ENCODE measurements at regions not wholly inside any gene's neighbourhood (a gene's known extent, or its start where the extent isn't known, plus 50 kb on each side); places are given as distances from the start of the nearest gene placed in this dataset.

DNA sequence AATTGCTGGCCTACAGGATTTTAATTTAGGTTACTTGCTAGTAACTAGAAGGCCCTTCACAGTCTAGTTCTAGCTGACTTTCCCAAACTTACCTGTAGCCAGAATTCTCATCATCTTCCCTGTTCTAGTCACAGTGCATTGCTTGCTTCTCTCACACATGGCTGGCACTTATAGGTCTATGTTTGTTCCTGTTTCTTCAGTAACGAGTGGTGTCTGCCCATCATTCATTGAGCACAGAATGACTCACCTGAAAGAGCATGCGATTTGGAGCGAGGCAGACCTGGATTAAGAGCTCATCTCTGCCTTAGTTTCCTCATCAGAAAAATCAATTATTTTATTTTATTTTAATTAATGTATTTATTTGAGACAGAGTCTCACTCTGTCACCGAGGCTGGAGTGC lies 201.7 kb upstream of the ANK2 start:
- no peak for DNase-seq (ENCODE audit: low read depth, low spot score)

GRCh38 chr4:112848911-112849310 lies 200.5 kb upstream of the ANK2 start:
- DNase-seq (ENCODE audit: low read depth, low spot score): no peak

- no peak for DNase-seq (ENCODE audit: low read depth, low spot score)
Measured at GRCh38 chr4:112852601-112853000, 196.9 kb upstream of the ANK2 start.

DNA sequence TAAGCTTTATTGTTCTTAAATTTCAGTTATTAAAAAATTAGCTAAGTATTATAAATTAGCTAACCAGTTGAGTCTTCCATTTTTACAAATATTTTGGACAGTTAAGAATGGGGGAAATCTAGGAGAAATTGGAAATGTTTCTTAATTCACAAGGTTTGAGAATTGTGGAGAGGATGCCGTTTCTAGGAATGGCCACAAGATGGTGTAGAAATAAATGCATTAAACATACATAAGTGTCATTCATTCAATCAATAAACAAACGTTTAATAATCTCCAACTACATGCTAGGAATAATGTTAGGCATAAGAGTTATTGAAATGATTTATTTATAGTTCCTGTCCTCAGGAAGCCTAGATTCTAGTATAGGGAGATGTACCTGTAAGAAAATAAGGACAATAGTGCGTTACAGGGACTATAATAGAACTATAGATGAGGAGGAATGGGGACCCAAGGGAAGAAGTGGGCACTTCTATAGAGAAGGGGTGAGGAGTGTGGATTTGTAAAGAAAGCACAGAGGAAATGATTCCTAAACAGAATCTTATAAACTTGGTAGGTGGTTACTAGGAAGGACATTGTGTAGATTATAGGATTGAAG lies 195.7 kb upstream of the ANK2 start:
- DNase-seq (ENCODE audit: low read depth, low spot score): no peak

DNA sequence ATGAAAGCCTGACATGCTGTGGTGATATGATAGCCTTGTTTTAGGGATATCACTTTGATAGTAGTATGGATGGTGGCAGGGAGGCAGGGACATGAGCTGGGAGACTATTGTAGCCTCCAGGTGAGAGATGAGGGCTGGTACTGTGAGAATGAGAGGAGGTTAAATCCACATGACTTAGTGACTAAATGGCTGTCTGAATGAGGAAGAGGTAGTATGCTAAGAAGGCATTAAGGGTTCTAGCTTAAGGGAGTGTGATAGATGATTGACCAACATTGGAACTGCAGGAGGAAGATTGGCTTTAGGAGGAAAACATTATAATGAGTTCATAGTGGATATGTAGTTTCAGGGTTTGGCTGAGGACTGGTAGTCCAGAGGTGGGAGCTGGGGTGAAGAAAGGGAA lies 195.0 kb upstream of the ANK2 start:
- no peak for DNase-seq (ENCODE audit: low read depth, low spot score)

- DNase-seq (ENCODE audit: low read depth, low spot score): no peak
Measured at GRCh38 chr4:112855058-112855457, 194.4 kb upstream of the ANK2 start.

GRCh38 chr4:112857461-112857860 lies 192.0 kb upstream of the ANK2 start:
- no peak for DNase-seq (ENCODE audit: low read depth, low spot score)

DNA sequence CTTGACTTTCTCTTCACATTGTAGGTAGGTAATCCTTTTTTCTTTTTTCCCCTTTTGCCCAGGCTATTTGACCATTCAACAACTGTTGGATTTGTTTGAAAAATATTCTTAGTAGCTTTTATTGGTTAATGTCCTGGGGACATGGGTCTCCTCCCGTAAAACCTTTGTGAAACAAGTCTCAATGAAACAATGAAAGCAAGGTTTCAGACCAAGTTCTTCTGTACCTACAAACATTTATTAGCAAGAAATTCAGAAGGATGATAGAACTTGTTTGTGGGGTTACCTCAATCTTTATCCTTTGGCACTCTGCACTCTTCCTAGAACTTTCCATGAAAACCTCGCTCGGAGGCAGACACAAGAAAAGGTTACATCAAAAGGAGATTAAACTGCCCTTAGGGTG lies 190.7 kb upstream of the ANK2 start:
- DNase-seq (ENCODE audit: low read depth, low spot score): no peak

- no peak for DNase-seq (ENCODE audit: low read depth, low spot score)
Measured at GRCh38 chr4:112859456-112860184, 189.8 kb upstream of the ANK2 start.

GRCh38 chr4:112860830-112861690 lies 188.4 kb upstream of the ANK2 start:
- DNase-seq (ENCODE audit: low read depth, low spot score): no peak

DNA sequence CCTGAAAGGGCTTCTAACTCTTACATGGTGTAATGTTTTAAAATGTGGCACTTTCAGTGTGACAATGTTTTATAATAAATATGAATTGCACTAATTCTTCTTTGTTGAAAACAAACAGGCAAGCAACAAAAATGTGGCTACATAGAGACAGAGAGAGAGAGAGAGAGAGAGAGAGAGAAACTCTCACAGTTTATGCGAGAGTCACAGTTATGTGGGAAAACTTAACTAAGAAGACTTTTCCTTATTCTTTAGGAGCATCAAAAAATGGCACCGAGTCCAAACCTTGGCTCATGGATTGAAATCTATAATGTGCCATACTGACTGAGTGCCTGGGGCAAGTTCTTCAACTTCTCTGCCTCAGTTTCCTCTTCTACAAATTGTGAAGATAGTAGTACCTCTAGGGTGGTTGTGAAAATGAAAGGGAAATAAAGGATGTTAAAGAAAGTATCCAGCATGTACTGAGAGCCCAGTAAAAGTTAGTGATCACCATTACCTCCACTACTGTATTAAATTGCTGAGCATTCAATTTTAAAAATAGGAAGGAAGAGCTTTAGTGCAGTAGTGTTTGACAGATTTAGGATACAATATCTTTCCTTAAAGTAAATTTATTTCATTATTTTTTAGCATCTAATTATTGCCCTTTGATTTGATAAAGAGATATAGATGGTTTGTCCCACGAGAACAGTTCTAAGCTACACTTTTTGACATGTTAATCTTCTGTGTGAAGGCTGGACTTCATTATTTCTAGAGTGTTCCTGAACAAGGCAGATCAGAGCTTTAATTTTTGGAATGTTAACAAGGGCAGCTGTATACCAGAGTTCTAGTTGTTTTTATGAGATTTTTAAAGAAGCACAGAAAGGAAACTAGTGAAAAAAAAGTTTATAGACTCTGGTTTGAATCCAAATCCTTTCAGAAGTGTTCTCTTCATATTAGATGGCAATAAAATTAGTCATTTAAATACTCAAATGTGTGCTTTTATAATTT lies 187.5 kb upstream of the ANK2 start:
- DNase-seq (ENCODE audit: low read depth, low spot score): no peak

- DNase-seq (ENCODE audit: low read depth, low spot score): no peak
Measured at GRCh38 chr4:112865443-112865842, 184.0 kb upstream of the ANK2 start.

DNA sequence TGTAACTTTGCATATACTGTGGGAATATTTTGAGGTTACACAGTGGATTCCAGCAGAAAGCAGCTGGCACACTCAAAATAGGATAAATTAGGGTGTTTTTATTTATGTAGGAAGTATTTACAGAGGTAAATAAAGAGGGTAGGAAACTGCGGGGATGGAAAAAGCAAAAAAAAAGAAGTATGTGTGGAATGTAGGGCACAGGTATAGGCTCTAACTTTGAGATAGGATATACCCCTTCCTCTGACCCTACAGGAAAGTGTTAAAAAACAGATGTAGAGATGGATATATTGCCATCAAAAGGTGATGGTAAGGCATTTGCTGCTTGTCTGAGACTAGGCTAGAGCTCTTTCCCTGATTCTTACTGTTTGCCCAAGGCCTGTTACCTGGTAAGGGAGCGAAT lies 173.1 kb upstream of the ANK2 start:
- DNase-seq (ENCODE audit: low read depth, low spot score): no peak

DNA sequence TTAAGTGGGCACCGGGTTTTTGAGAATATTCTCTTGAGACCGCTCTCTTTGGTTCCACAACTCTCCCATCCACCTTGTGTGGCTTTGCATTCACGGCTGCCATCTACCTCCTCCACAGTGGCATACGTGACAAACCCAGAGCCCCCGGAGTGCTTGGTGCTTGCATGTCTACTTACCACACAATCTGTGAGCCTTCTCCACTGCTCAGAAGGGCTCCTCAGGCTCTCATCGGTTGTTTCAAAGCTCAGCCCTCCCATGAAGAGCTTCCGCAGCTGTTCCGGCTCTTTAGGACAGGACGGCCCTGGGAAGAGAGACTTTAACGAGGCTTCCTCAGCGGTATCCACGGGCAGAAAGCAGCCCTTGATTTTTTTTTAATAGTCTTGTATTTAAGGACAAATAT lies 167.6 kb upstream of the ANK2 start:
- no peak for DNase-seq (ENCODE audit: low read depth, low spot score)

DNA sequence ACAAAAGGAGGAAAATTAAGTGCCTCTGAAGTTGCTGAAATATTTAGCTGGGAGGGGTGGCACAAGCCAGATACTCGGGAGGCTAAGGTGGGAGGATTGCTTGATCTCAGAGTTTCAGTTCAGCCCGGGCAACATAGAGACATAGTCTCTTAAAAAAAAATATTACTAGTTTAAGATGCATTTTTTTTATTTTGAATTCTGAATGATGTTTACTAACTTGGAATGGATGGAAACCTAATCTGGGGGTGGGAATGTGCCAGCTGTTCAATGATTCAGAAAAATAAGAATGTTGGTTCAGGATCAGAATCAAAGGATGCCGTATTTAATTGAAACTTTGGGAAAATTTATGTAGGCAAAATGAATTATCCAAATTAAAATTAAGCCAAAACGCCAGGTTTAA lies 167.2 kb upstream of the ANK2 start:
- DNase-seq (ENCODE audit: low read depth, low spot score): no peak

GRCh38 chr4:112884406-112884805 lies 165.0 kb upstream of the ANK2 start:
- DNase-seq (ENCODE audit: low read depth, low spot score): no peak

DNA sequence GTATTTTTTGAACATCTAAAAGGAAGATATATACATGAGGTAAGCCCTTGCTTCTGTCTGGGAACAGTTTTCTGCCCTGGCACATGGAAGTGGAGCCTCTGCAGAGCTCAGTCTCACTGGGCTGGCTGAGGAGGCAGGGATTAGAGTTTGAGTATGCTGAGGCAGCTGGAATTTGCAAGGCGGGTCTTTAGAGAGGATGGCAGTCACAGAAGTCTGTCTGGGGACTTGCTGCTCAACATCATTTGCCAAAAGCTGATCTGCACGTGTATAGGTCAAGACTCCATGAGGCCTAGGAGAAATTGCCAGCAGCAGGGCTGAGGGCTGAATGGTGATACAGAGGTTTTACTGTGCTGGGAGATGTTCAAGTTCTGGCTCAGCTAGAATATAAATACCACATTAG lies 163.6 kb upstream of the ANK2 start:
- DNase-seq (ENCODE audit: low read depth, low spot score): no peak

GRCh38 chr4:112888622-112889021 lies 160.8 kb upstream of the ANK2 start:
- DNase-seq (ENCODE audit: low read depth, low spot score): no peak

- DNase-seq (ENCODE audit: low read depth, low spot score): no peak
Measured at GRCh38 chr4:112889199-112889598, 160.3 kb upstream of the ANK2 start.

- DNase-seq (ENCODE audit: low read depth, low spot score): no peak
Measured at GRCh38 chr4:112889619-112890527, 159.6 kb upstream of the ANK2 start.
